ENCODE measurements at regions not wholly inside any gene's neighbourhood (a gene's known extent, or its start where the extent isn't known, plus 50 kb on each side); places are given as distances from the start of the nearest gene placed in this dataset.

DNA sequence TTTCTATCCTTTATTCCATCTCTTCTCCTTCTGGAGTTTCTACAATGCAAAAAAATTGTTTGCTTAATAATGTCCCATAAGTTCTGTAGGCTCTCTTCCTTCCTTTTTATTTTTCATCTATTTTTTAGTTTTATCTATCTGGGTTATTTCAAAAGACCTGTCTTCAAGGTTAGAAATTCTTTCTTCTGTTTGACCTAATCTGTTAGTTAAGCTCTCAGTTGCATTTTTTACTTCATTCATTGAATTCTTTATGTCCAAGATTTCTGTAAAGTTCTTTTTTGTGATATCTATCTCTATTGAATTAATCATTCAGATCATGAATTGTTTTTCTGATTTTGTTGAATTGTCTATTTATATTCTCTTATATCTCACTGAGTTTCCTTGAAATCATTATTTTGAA, 145.9 kb upstream of the TLE4 start:
- H3K9me3 Mint-ChIP-seq: peaks cover 14 to 25% (median 24%) of the 10 kb centered on the region in 3 donors
- peaks cover 12 to 15% of the 10 kb centered on the region in 2 donors for H3K27me3 Mint-ChIP-seq
- H3K4me1 Mint-ChIP-seq: no peaks in the 10 kb centered on the region
- H3K4me3 ChIP-seq (ENCODE audit: control insufficient read depth in 1 of 2, extremely low read depth in 1 of 2, low read length in 1 of 2): no peak overlapping the region
- no peaks in the 10 kb centered on the region for H3K36me3 ChIP-seq (ENCODE audit: control insufficient read depth in 2 of 2, extremely low read depth in 1 of 2, insufficient read depth in 1 of 2, low read length in 1 of 2)
- H3K27ac Mint-ChIP-seq: no peak overlapping the region
- POLR2A ChIA-PET: no interaction called here
- no peak overlapping the region for H3K4me3 Mint-ChIP-seq
- CTCF ChIA-PET: no interaction called here
- no peak overlapping the region for H3K27ac ChIP-seq (ENCODE audit: low read length)
- no peak for ATAC-seq (replicated peaks in 1 of 4)
- peaks cover 6% of the 10 kb centered on the region for H3K9me3 ChIP-seq
- no peaks in the 10 kb centered on the region for H3K4me1 ChIP-seq (ENCODE audit: control insufficient read depth in 1 of 2, extremely low read depth in 1 of 2, insufficient read depth in 2 of 2, low read length in 2 of 2)
- peaks cover 4% of the 10 kb centered on the region for H3K36me3 Mint-ChIP-seq
- no peak for DNase-seq
- H3K27me3 ChIP-seq (replicated peaks in 1 of 2; ENCODE audit: control insufficient read depth in 2 of 2, extremely low read depth in 1 of 2, insufficient read depth in 2 of 2, low read length in 1 of 2): peaks cover 0 to 4% of the 10 kb centered on the region in 2 experiments

DNA sequence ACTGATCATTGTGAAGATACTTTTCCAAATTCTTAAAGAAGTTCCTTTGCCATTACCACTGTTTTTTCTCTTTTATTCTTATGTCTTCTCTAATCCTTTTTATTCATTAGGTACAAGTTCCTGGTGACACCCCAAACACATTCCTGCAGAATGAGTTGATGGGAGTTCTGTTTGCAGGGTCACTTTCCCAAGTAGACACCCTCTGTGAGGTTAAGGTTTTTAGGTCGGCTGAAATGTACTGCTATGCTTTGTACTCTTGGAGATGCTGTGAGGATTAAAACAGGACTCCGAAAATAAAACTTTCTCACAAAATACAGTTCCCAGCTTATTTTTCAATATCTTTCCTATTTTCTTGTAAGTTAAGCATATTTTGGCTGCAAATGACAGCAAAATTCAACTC, 143.3 kb upstream of the TLE4 start:
- Histone ChIP-seq H3K27me3 (replicated peaks in 1 of 2; ENCODE audit: control insufficient read depth in 2 of 2, extremely low read depth in 1 of 2, insufficient read depth in 2 of 2, low read length in 1 of 2) (peaks cover 0 to 4% of the 10 kb centered on the region in 2 experiments), H3K4me1 (ENCODE audit: control insufficient read depth in 1 of 2, extremely low read depth in 1 of 2, insufficient read depth in 2 of 2, low read length in 2 of 2) (peaks cover 0 to 2% of the 10 kb centered on the region in 2 experiments), H3K4me3 (ENCODE audit: control insufficient read depth in 1 of 2, extremely low read depth in 1 of 2, low read length in 1 of 2) (no peak overlapping the region), H3K9me3 (peaks cover 6% of the 10 kb centered on the region), H3K36me3 (ENCODE audit: control insufficient read depth in 2 of 2, extremely low read depth in 1 of 2, insufficient read depth in 1 of 2, low read length in 1 of 2) (no peaks in the 10 kb centered on the region), H3K27ac (ENCODE audit: low read length) (no peak overlapping the region)
- DNase-seq (no peak), ATAC-seq (replicated peaks in 1 of 4) (no peak)
- ChIA-PET POLR2A (no interaction called here), CTCF (no interaction called here)
- peaks cover 4% of the 10 kb centered on the region for H3K36me3 Mint-ChIP-seq
- H3K27me3 Mint-ChIP-seq: peaks cover 8 to 9% of the 10 kb centered on the region in 2 donors
- H3K4me1 Mint-ChIP-seq: peaks cover 0 to 3% (median 3%) of the 10 kb centered on the region in 3 donors
- H3K27ac Mint-ChIP-seq: no peak overlapping the region
- H3K9me3 Mint-ChIP-seq: peaks cover 13 to 17% (median 17%) of the 10 kb centered on the region in 3 donors
- no CpG with 5 or more reads among the region's 2 CpGs for WGBS (ENCODE audit: insufficient coverage)
- H3K4me3 Mint-ChIP-seq: no peak overlapping the region

DNA sequence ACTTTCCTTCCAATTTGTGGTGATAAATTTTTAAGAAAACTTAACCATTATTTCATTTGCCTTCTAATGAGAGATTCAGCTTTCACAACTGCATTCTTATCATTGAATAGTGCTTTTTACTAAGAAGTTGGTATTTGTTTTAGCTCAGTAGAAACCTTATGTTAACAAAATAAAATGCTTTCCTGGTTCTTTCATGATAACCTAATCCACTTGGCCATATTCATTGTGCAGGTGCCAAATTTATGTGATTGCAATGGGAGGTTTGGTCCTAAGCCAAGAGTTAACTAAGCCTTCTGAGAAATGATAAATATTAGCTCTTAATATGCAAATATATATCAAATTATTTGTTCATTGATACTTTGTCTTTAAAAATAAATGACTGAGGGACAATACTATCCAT, 141.1 kb upstream of the TLE4 start:
- ChIA-PET POLR2A (no interaction called here), CTCF (no interaction called here)
- peaks cover 7 to 10% (median 8%) of the 10 kb centered on the region in 3 donors for H3K9me3 Mint-ChIP-seq
- DNase-seq: no peak
- ATAC-seq (replicated peaks in 1 of 4): no peak
- H3K36me3 Mint-ChIP-seq: peaks cover 4% of the 10 kb centered on the region
- no peak overlapping the region for H3K27ac ChIP-seq (ENCODE audit: low read length)
- H3K27me3 ChIP-seq (replicated peaks in 1 of 2; ENCODE audit: control insufficient read depth in 2 of 2, extremely low read depth in 1 of 2, insufficient read depth in 2 of 2, low read length in 1 of 2): peaks cover 0 to 4% of the 10 kb centered on the region in 2 experiments
- H3K4me3 ChIP-seq (ENCODE audit: control insufficient read depth in 1 of 2, extremely low read depth in 1 of 2, low read length in 1 of 2): no peak overlapping the region
- H3K27me3 Mint-ChIP-seq: peaks cover 6 to 7% of the 10 kb centered on the region in 2 donors
- H3K36me3 ChIP-seq (ENCODE audit: control insufficient read depth in 2 of 2, extremely low read depth in 1 of 2, insufficient read depth in 1 of 2, low read length in 1 of 2): no peaks in the 10 kb centered on the region
- H3K4me1 Mint-ChIP-seq: peaks cover 0 to 3% (median 3%) of the 10 kb centered on the region in 3 donors
- no peak overlapping the region for H3K27ac Mint-ChIP-seq
- H3K4me3 Mint-ChIP-seq: no peak overlapping the region
- peaks cover 0 to 2% of the 10 kb centered on the region in 2 experiments for H3K4me1 ChIP-seq (ENCODE audit: control insufficient read depth in 1 of 2, extremely low read depth in 1 of 2, insufficient read depth in 2 of 2, low read length in 2 of 2)
- H3K9me3 ChIP-seq: peaks cover 3% of the 10 kb centered on the region

DNA sequence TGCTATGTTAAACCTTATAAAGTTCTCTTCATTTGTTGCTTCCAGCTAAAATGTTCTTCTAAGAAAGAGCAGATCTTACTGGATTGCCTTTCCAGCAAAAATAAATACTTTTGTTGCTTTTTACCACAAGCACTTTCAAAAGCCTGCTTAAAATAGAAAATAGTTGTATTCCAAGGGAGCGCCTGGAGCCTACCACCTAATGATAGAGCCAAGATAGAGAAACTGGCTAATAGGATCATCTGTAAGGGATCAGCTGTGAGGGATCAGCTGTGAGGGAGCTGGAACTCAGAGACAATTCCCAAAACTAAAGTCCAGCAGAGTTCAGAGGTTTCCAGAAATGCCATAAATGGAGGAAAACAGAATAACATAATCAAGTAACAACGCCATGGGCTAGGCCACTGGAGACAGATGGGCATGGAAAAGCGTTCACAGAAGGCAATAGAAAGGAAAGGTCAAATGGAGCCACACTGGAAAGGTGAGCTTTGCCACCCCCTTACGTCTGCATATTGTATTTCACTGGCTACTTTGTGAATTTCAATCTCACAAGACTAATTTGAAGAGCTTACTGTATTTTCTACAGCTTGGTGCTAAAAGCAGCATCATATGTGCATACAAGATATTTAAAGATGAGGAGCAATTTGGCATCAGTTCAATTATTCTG, 140.6 kb upstream of the TLE4 start:
- DNase-seq: no peak
- no peak for ATAC-seq (replicated peaks in 1 of 4)
- Histone ChIP-seq H3K4me3 (ENCODE audit: control insufficient read depth in 1 of 2, extremely low read depth in 1 of 2, low read length in 1 of 2) (no peak overlapping the region), H3K9me3 (peaks cover 3% of the 10 kb centered on the region), H3K27ac (ENCODE audit: low read length) (no peak overlapping the region), H3K4me1 (ENCODE audit: control insufficient read depth in 1 of 2, extremely low read depth in 1 of 2, insufficient read depth in 2 of 2, low read length in 2 of 2) (peaks cover 0 to 2% of the 10 kb centered on the region in 2 experiments), H3K36me3 (ENCODE audit: control insufficient read depth in 2 of 2, extremely low read depth in 1 of 2, insufficient read depth in 1 of 2, low read length in 1 of 2) (no peaks in the 10 kb centered on the region), H3K27me3 (replicated peaks in 1 of 2; ENCODE audit: control insufficient read depth in 2 of 2, extremely low read depth in 1 of 2, insufficient read depth in 2 of 2, low read length in 1 of 2) (peaks cover 0 to 4% of the 10 kb centered on the region in 2 experiments)
- H3K9me3 Mint-ChIP-seq: peaks cover 1 to 7% (median 3%) of the 10 kb centered on the region in 3 donors
- CTCF ChIA-PET: no interaction called here
- H3K4me1 Mint-ChIP-seq: peaks cover 0 to 3% (median 3%) of the 10 kb centered on the region in 3 donors
- H3K4me3 Mint-ChIP-seq: no peak overlapping the region
- no CpG with 5 or more reads among the region's 4 CpGs for WGBS (ENCODE audit: insufficient coverage)
- H3K36me3 Mint-ChIP-seq: no peaks in the 10 kb centered on the region
- POLR2A ChIA-PET: interaction anchor here in 1 of 2 donors (0.5 to 0.6 kb wide), 2 partner anchors 296 to 712 kb away, joined by 5 read pairs; no protein-coding TSS in a partner anchor
- H3K27ac Mint-ChIP-seq: no peak overlapping the region
- peaks cover 3 to 6% of the 10 kb centered on the region in 2 donors for H3K27me3 Mint-ChIP-seq

DNA sequence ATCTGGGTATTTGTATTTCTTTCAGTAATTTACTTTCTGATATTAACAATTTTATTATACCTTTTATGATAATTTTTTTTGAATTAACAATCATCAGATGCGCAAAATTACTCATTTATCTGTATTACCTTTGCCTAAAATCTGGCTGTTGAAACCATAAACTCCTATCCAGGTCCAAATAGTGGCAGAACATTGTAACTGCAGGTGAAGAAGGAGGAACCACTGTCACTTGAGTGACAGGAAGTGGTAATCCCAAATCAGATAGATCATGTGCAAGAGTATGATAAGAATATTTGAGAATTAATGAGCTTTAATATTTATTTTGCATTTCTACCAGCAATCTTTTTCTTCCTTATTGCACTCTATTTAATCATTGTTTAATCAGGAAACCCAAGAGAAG, 139.3 kb upstream of the TLE4 start:
- Mint-ChIP-seq H3K27me3 (peaks cover 3 to 6% of the 10 kb centered on the region in 2 donors), H3K9me3 (no peaks in the 10 kb centered on the region), H3K27ac (no peak overlapping the region), H3K36me3 (no peaks in the 10 kb centered on the region), H3K4me3 (no peak overlapping the region), H3K4me1 (peaks cover 0 to 3% (median 3%) of the 10 kb centered on the region in 3 donors)
- POLR2A ChIA-PET: interaction anchor here in 1 of 2 donors (0.6 kb wide), 1 partner anchor 744 kb away, joined by 15 read pairs; no protein-coding TSS in a partner anchor
- no peak overlapping the region for H3K4me3 ChIP-seq (ENCODE audit: control insufficient read depth in 1 of 2, extremely low read depth in 1 of 2, low read length in 1 of 2)
- WGBS (ENCODE audit: insufficient coverage): no CpG with 5 or more reads among the region's 1 CpG
- no peaks in the 10 kb centered on the region for H3K9me3 ChIP-seq
- peak in 1 of 35 experiments; percentile 5 for DNase-seq
- H3K36me3 ChIP-seq (ENCODE audit: control insufficient read depth in 2 of 2, extremely low read depth in 1 of 2, insufficient read depth in 1 of 2, low read length in 1 of 2): no peaks in the 10 kb centered on the region
- no peak overlapping the region for H3K27ac ChIP-seq (ENCODE audit: low read length)
- H3K4me1 ChIP-seq (ENCODE audit: control insufficient read depth in 1 of 2, extremely low read depth in 1 of 2, insufficient read depth in 2 of 2, low read length in 2 of 2): peaks cover 0 to 2% of the 10 kb centered on the region in 2 experiments
- CTCF ChIA-PET: interaction anchor here in 1 of 2 donors (0.6 kb wide), 1 partner anchor 32 kb away, joined by 4 read pairs; no protein-coding TSS in a partner anchor
- ATAC-seq (replicated peaks in 1 of 4): no peak
- no peaks in the 10 kb centered on the region for H3K27me3 ChIP-seq (replicated peaks in 1 of 2; ENCODE audit: control insufficient read depth in 2 of 2, extremely low read depth in 1 of 2, insufficient read depth in 2 of 2, low read length in 1 of 2)

DNA sequence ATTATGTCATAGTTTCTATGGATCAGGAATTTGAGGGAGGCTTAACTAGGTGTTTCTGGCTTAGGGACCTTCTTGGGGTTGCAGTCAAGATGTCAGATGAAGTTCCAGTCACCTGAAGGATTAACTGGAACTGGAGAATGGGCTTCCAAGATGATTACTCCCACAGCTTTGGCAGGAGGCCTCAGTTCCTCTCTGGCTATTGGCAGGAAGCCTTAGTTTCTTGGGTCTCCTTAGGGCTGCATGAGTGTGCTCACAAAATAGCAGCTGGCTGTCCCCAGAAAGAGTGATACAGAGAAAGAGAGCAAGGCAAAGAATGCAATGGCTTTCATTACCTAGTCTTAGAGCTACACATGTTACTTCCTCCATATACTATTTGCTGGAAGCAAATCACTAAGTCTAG, 138.1 kb upstream of the TLE4 start:
- DNase-seq: no peak
- Mint-ChIP-seq H3K27me3 (peaks cover 8 to 15% of the 10 kb centered on the region in 2 donors), H3K9me3 (no peaks in the 10 kb centered on the region), H3K27ac (no peak overlapping the region), H3K36me3 (no peaks in the 10 kb centered on the region), H3K4me1 (peaks cover 0 to 5% (median 5%) of the 10 kb centered on the region in 3 donors), H3K4me3 (no peak overlapping the region)
- Histone ChIP-seq H3K36me3 (ENCODE audit: control insufficient read depth in 2 of 2, extremely low read depth in 1 of 2, insufficient read depth in 1 of 2, low read length in 1 of 2) (no peaks in the 10 kb centered on the region), H3K4me3 (ENCODE audit: control insufficient read depth in 1 of 2, extremely low read depth in 1 of 2, low read length in 1 of 2) (no peak overlapping the region), H3K4me1 (ENCODE audit: control insufficient read depth in 1 of 2, extremely low read depth in 1 of 2, insufficient read depth in 2 of 2, low read length in 2 of 2) (peaks cover 0 to 2% of the 10 kb centered on the region in 2 experiments), H3K27me3 (replicated peaks in 1 of 2; ENCODE audit: control insufficient read depth in 2 of 2, extremely low read depth in 1 of 2, insufficient read depth in 2 of 2, low read length in 1 of 2) (no peaks in the 10 kb centered on the region), H3K9me3 (no peaks in the 10 kb centered on the region), H3K27ac (ENCODE audit: low read length) (no peak overlapping the region)
- ChIA-PET POLR2A (no interaction called here), CTCF (interaction anchor here in 1 of 2 donors (0.6 kb wide), 1 partner anchor 1960 kb away, joined by 5 read pairs; no protein-coding TSS in a partner anchor)
- no peak for ATAC-seq (replicated peaks in 1 of 4)

All from T-cell (primary cell).